Activated CD8-positive, alpha-beta memory T cell treated with anti-CD3 and anti-CD28 coated beads, Interleukin-2, amount 10 ng/mL, durations not matched to agents 7 days and 5 days (primary cell): ENCODE measurements at regions not wholly inside any gene's neighbourhood (a gene's known extent, or its start where the extent isn't known, plus 50 kb on each side); places are given as distances from the start of the nearest gene placed in this dataset.
A peak's percentile ranks its signal among the peaks of the same experiment; 100 is the strongest.

Experiments used
- ATAC-seq: fragments of 150-1000 bp; cut with Tn5 transposase; one replicate; pipeline ENCODE4 v1.10.0; 2021; ENCODE audit warnings: moderate library complexity
- CTCF ChIA-PET: fragments of 350-600 bp; sonication (Branson Sonifier 250); formaldehyde crosslinking; loops from one replicate; lab custom pipeline; 2021; ENCODE audit warnings: antibody characterized with exemption; lab: Charles Lee
- DNase-seq: peaks from one replicate; pipeline ENCODE4 v3.0.0-alpha.2; 2020
- H3K27ac Mint-ChIP-seq: one replicate; pipeline ENCODE4 v1.8.0; 2021; ENCODE audit warnings: mild to moderate bottlenecking, mixed read lengths
- H3K27me3 Mint-ChIP-seq: one replicate; pipeline ENCODE4 v1.8.0; 2021; ENCODE audit warnings: mixed read lengths
- H3K36me3 Mint-ChIP-seq: one replicate; pipeline ENCODE4 v1.8.0; 2021; ENCODE audit warnings: mild to moderate bottlenecking, mixed read lengths
- H3K4me1 Mint-ChIP-seq: one replicate; pipeline ENCODE4 v1.8.0; 2021; ENCODE audit warnings: mixed read lengths
- H3K4me3 Mint-ChIP-seq: one replicate; pipeline ENCODE4 v1.8.0; 2021; ENCODE audit warnings: mild to moderate bottlenecking, moderate library complexity, mixed read lengths
- H3K9me3 Mint-ChIP-seq: one replicate; pipeline ENCODE4 v1.8.0; 2022; ENCODE audit warnings: low read depth, mixed read lengths

- Mint-ChIP-seq H3K9me3 (no peaks in the 10 kb centered on the region), H3K4me1 (no peaks in the 10 kb centered on the region), H3K27ac (no peak overlapping the region), H3K36me3 (no peaks in the 10 kb centered on the region), H3K27me3 (peaks cover 29% of the 10 kb centered on the region), H3K4me3 (no peak overlapping the region)
- no peak for DNase-seq
- ATAC-seq = no peak
- CTCF ChIA-PET = interaction anchor here (0.9 kb wide), 1 partner anchor 31 kb away, joined by 3 read pairs; no protein-coding TSS in a partner anchor
Measured at GRCh38 chr3:124600765-124601164, 129.5 kb upstream of the UMPS start.

- Mint-ChIP-seq H3K4me1 (no peaks in the 10 kb centered on the region), H3K36me3 (no peaks in the 10 kb centered on the region), H3K4me3 (no peak overlapping the region), H3K9me3 (no peaks in the 10 kb centered on the region), H3K27me3 (peaks cover 30% of the 10 kb centered on the region), H3K27ac (no peak overlapping the region)
- CTCF ChIA-PET = interaction anchor here (0.9 kb wide), 2 partner anchors 19 to 31 kb away, joined by 3 read pairs; no protein-coding TSS in a partner anchor
- ATAC-seq (no peak), DNase-seq (no peak)
Measured at GRCh38 chr3:124601190-124601589, 129.1 kb upstream of the UMPS start.

GRCh38 chr3:124602980-124603627, 127.1 kb upstream of the UMPS start:
- ATAC-seq (no peak), DNase-seq (no peak)
- H3K27ac Mint-ChIP-seq = no peak overlapping the region
- H3K27me3 Mint-ChIP-seq = peaks cover 32% of the 10 kb centered on the region
- H3K4me1 Mint-ChIP-seq = no peaks in the 10 kb centered on the region
- H3K36me3 Mint-ChIP-seq = no peaks in the 10 kb centered on the region
- CTCF ChIA-PET = no interaction called here
- no peaks in the 10 kb centered on the region for H3K9me3 Mint-ChIP-seq
- H3K4me3 Mint-ChIP-seq = no peak overlapping the region

GRCh38 chr3:124605781-124606579, 124.3 kb upstream of the UMPS start:
- no peak overlapping the region for H3K27ac Mint-ChIP-seq
- no peaks in the 10 kb centered on the region for H3K36me3 Mint-ChIP-seq
- DNase-seq (no peak), ATAC-seq (no peak)
- CTCF ChIA-PET = interaction anchor here (1.3 kb wide), 1 partner anchor 155 kb away, joined by 3 read pairs; no protein-coding TSS in a partner anchor
- no peak overlapping the region for H3K4me3 Mint-ChIP-seq
- no peaks in the 10 kb centered on the region for H3K4me1 Mint-ChIP-seq
- peaks cover 21% of the 10 kb centered on the region for H3K27me3 Mint-ChIP-seq
- no peaks in the 10 kb centered on the region for H3K9me3 Mint-ChIP-seq

- ATAC-seq (no peak), DNase-seq (no peak)
- CTCF ChIA-PET = no interaction called here
- H3K4me3 Mint-ChIP-seq = no peak overlapping the region
- no peaks in the 10 kb centered on the region for H3K36me3 Mint-ChIP-seq
- H3K27me3 Mint-ChIP-seq = peaks cover 17% of the 10 kb centered on the region
- H3K9me3 Mint-ChIP-seq = no peaks in the 10 kb centered on the region
- no peak overlapping the region for H3K27ac Mint-ChIP-seq
- H3K4me1 Mint-ChIP-seq = no peaks in the 10 kb centered on the region
Measured at GRCh38 chr3:124607163-124607562, 123.1 kb upstream of the UMPS start.

GRCh38 chr3:124609402-124609801, 120.8 kb upstream of the UMPS start:
- DNase-seq = no peak
- H3K4me3 Mint-ChIP-seq = no peak overlapping the region
- CTCF ChIA-PET = interaction anchor here (1.8 kb wide), 1 partner anchor 79 kb away, joined by 4 read pairs; no protein-coding TSS in a partner anchor
- no peaks in the 10 kb centered on the region for H3K4me1 Mint-ChIP-seq
- H3K36me3 Mint-ChIP-seq = no peaks in the 10 kb centered on the region
- no peak for ATAC-seq
- no peaks in the 10 kb centered on the region for H3K9me3 Mint-ChIP-seq
- H3K27ac Mint-ChIP-seq = no peak overlapping the region
- peaks cover 16% of the 10 kb centered on the region for H3K27me3 Mint-ChIP-seq

GRCh38 chr3:124610130-124610529, 120.1 kb upstream of the UMPS start:
- Mint-ChIP-seq H3K27ac (no peak overlapping the region), H3K27me3 (peaks cover 21% of the 10 kb centered on the region), H3K4me1 (no peaks in the 10 kb centered on the region), H3K9me3 (no peaks in the 10 kb centered on the region), H3K36me3 (no peaks in the 10 kb centered on the region), H3K4me3 (no peak overlapping the region)
- ATAC-seq = no peak
- CTCF ChIA-PET = interaction anchor here (1.8 kb wide), 1 partner anchor 79 kb away, joined by 4 read pairs; no protein-coding TSS in a partner anchor
- DNase-seq = no peak

- DNase-seq (no peak), ATAC-seq (no peak)
- Mint-ChIP-seq H3K36me3 (no peaks in the 10 kb centered on the region), H3K9me3 (no peaks in the 10 kb centered on the region), H3K4me3 (no peak overlapping the region), H3K27me3 (peaks cover 22% of the 10 kb centered on the region), H3K4me1 (peaks cover 3% of the 10 kb centered on the region), H3K27ac (no peak overlapping the region)
- CTCF ChIA-PET = no interaction called here
Measured at GRCh38 chr3:124611520-124611919, 118.7 kb upstream of the UMPS start.

- CTCF ChIA-PET = no interaction called here
- DNase-seq (no peak), ATAC-seq (no peak)
- Mint-ChIP-seq H3K4me3 (no peak overlapping the region), H3K36me3 (peaks cover 2% of the 10 kb centered on the region), H3K27ac (no peak overlapping the region), H3K4me1 (peaks cover 22% of the 10 kb centered on the region), H3K9me3 (no peaks in the 10 kb centered on the region), H3K27me3 (peaks cover 17% of the 10 kb centered on the region)
Measured at GRCh38 chr3:124615896-124616543, 114.2 kb upstream of the UMPS start.

- Mint-ChIP-seq H3K4me1 (peaks cover 27% of the 10 kb centered on the region), H3K27ac (no peak overlapping the region)
Measured at GRCh38 chr3:124617177-124617576, 113.1 kb upstream of the UMPS start.

GRCh38 chr3:124619887-124620599, 110.2 kb upstream of the UMPS start:
- peaks cover 29% of the 10 kb centered on the region for H3K4me1 Mint-ChIP-seq
- H3K4me3 Mint-ChIP-seq = peak overlapping the region; percentile 62
- H3K9me3 Mint-ChIP-seq = no peaks in the 10 kb centered on the region
- H3K27me3 Mint-ChIP-seq = peaks cover 10% of the 10 kb centered on the region
- DNase-seq = no peak
- ATAC-seq = peak; percentile 67
- CTCF ChIA-PET = interaction anchor here (0.8 to 1.4 kb wide), 4 partner anchors 19 to 69 kb away, joined by 3 to 5 read pairs (median 4); no protein-coding TSS in a partner anchor
- peaks cover 2% of the 10 kb centered on the region for H3K36me3 Mint-ChIP-seq
- H3K27ac Mint-ChIP-seq = peak overlapping the region; percentile 89

More at GRCh38 chr3:124617177-124617576, 113.1 kb upstream of the UMPS start:
- ATAC-seq = no peak
- Mint-ChIP-seq H3K36me3 (peaks cover 2% of the 10 kb centered on the region), H3K9me3 (no peaks in the 10 kb centered on the region), H3K27me3 (peaks cover 17% of the 10 kb centered on the region), H3K4me3 (no peak overlapping the region)
- CTCF ChIA-PET = interaction anchor here (0.6 to 1.8 kb wide), 4 partner anchors 22 to 72 kb away, joined by 3 to 4 read pairs (median 4); no protein-coding TSS in a partner anchor
- no peak for DNase-seq

GRCh38 chr3:124620600-124621063, 109.6 kb upstream of the UMPS start:
- Mint-ChIP-seq H3K27ac (peak overlapping the region; percentile 89), H3K36me3 (peaks cover 2% of the 10 kb centered on the region), H3K27me3 (peaks cover 7% of the 10 kb centered on the region), H3K4me3 (peak overlapping the region; percentile 62), H3K9me3 (no peaks in the 10 kb centered on the region), H3K4me1 (peaks cover 29% of the 10 kb centered on the region)
- peak; percentile 91 for ATAC-seq
- peak; percentile 62 for DNase-seq
- CTCF ChIA-PET = interaction anchor here (0.8 to 1.1 kb wide), 3 partner anchors 19 to 68 kb away, joined by 3 to 5 read pairs (median 3); no protein-coding TSS in a partner anchor
